Eye (tissue), 1 donor: ENCODE measurements at regions not wholly inside any gene's neighbourhood (a gene's known extent, or its start where the extent isn't known, plus 50 kb on each side); places are given as distances from the start of the nearest gene placed in this dataset.

Experiments used
- DNase-seq: peaks from one replicate; pipeline ENCODE4 v3.0.0-alpha.2; 2015

DNA sequence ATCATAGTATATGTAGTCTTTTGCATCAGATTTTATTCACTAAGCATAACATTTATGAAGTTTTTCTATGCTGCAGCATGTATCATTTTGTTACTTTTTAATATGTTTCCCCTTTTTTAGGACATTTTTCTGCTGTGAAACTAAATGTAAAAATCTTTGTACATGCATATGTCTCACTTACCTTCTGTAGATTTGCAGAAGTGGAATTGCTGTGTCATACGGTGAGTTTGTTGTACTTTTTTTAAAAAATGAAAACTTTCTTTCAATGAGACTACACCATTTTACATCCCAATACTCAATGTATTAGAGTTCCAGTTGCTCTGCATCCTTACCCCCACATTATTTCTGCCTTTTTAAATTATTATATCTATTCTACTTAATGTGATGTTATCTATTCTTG is 868.9 kb downstream of the PDHA2 start:
- DNase-seq, result no peak

- no peak for DNase-seq
Observed at GRCh38 chr4:96713271-96713850, 873.5 kb downstream of the PDHA2 start.

DNA sequence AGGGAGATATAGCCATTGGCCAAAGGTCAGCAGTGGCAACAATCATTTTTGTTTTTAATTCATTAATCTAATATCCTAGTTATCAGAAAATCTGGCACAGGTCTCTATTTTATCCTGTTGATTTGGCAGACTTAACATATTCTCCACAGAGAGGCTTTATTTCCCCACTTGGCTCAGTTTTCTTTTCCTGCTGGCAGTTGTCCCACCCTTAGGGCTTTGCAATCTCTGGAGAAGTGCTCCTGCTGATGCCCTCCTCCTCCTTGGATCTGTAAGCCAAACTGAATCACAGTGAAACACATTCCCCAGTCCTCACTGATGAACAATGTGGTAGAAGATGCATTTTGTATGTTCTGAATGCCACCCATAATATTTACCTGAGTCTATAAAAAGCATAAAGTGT is 889.7 kb downstream of the PDHA2 start:
- no peak for DNase-seq

DNA sequence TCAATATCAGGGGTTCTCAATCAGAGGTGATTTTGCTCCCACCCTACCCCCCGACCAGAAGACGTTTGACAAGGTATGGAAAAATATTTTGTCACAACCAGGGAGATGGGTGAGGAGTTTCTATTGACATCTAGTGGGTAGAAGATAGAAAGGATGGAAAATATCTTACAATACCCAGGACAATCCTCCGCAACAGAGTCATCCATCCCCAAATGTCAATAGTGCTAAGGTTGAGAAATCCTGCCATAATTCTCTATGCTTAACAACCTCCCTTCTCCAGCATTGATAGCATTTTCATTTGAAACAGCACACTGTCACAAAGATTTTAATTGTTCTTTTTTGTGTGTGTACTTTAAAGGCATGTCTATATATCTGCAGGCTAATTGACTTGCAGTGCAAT is 890.5 kb downstream of the PDHA2 start:
- DNase-seq, result no peak

DNA sequence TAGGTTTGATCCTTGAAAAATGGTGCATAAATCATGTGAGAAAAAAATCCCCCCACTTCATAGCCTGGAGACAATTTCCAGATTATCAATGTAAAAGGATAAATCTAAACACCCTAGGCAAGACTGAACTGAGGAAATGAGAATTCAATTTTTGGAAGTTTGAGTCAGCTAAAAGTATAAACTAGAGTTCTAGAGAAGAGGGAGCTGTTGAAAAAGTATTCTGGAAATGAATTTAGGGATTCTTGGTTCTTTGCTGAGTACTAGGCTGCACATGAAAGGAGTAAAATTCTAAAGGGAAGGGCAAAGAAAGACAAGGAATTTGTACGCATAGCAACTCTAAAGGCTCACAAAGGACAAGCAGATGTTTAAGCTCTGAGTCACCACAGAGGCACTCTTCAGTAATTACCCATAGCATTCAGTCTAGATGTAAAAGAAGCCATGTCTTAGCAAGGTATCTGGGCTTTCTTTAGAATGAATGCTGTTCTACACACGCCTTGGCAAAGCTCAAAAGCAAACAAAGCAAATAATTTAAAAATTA is 896.5 kb downstream of the PDHA2 start:
- DNase-seq, result peak; percentile 14

DNA sequence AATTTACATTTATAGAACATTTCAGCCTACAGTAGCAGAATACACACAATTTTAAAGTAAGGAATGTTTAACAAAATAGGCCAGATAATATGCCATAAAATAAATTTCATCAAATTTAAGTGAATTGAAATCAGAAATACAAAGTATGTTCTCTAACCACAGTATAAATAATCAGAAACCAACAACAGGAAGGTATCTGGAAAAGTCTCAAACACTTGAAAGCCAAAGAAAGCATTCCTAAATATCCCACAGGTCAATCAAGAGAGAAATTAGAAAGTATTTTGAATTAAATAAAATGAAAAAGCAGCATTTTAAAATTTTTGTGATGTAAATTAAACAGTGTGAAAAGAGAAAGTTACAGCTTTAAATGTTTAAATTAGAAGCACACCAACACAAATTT is 899.2 kb downstream of the PDHA2 start:
- DNase-seq, result no peak

DNA sequence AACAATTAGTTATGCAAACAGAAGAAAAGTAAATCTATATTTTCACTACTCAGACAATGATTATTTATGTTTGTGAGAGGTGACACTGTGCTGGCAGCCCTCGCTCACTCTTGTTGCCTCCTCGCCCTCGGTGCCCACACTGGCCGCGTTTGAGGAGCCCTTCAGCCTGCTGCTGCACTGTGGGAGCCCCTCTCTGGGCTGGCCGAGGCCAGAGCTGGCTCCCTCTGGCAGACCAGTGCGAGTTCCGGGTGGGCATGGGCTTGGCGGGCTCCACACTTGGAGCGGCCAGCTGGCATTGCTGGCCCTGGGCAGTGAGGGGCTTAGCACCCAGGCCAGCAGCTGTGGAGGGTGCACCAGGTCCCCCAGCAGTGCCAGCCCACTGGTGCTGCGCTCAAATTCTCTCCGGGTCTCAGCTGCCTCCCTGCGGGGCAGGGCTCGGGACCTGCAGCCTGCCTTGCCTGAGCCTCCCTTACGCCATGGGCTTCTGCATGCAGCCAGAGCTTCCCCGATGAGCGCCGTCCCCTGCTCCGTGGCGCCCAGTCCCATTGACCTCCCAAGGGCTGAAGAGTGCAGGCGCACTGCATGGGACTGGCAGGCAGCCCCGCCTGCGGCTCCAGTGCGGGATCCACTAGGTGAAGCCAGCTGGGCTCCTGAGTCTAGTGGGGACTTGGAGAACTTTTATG is 902.6 kb downstream of the PDHA2 start:
- DNase-seq, result no peak

DNA sequence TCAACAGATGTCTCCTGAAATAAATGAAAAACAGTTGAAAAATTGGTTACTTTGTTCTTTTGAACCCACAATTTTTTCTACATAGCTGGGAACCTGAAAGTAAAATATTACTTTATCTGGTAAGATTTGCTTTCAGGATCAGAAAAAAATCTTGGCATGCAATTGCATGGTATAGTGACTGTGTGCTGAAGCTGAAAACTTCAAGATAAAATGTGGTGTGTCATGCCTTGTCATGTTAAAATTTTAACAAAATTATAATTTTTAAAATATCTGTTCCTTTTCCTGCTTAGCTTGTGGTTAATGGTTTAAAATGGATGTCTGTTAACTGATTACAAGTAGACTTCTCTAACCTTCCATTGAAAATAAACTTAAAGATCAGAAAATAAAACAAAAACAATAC is 904.8 kb downstream of the PDHA2 start:
- DNase-seq, result no peak

DNA sequence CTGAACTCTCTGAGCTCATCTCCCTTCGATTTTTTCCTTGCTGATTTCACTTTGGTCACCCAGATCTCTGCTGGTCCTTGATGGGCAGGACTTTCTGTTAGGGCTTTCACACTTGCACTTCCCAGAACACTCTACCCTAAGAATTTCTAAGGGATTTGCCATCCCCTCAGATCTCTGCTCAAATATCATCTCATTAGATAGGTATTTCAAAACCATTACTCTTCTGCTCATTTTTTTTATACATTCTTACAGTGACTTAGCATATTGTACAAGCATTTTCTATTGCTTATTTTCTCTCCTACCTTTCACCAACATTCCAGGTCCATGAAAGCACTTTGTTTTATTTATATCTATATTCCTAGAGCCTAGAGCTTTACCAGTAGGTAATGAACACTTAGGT is 913.3 kb downstream of the PDHA2 start:
- DNase-seq, result no peak

GRCh38 chr4:96755569-96756484 is 915.9 kb downstream of the PDHA2 start:
- DNase-seq, result no peak

GRCh38 chr4:96756584-96756983 is 916.7 kb downstream of the PDHA2 start:
- no peak for DNase-seq

DNA sequence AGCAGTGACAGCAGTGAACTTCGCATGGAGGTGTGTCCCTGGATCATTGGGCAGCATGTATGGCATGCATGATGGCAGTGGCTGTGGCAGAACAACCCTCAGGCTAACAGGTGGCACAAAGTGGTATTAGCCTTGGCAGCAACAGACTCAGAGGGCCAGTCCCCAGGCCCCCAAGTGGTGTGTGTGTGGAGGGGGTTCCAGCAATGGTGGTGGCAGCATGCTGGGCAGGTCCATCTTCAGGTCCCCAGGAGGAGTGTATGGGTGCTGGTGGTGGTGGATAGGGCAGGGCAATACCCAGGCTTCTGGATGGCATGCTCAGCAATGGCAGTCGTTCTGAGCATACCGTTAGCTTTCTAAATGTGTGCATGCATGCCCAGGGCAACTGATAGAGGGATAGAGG is 923.7 kb downstream of the PDHA2 start:
- DNase-seq, result no peak

DNA sequence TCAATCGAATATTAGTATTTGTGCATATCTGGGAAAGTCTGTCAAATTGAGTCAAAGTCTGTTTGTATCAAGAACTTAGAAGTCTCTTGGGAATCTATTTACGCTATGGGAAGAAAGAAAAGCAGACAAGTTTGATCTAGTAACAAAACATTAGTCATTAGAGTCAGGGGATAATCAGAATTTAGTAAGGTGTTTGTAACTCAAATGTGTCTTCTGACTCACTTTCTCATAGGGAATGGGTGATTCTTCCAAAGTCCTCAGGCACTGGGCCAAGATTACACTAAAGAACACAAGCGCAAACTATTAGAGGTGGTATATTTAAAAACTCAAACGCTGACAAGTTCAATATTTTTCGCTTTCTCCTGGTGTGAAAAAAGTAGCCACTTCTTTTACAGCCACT is 926.5 kb downstream of the PDHA2 start:
- no peak for DNase-seq

DNA sequence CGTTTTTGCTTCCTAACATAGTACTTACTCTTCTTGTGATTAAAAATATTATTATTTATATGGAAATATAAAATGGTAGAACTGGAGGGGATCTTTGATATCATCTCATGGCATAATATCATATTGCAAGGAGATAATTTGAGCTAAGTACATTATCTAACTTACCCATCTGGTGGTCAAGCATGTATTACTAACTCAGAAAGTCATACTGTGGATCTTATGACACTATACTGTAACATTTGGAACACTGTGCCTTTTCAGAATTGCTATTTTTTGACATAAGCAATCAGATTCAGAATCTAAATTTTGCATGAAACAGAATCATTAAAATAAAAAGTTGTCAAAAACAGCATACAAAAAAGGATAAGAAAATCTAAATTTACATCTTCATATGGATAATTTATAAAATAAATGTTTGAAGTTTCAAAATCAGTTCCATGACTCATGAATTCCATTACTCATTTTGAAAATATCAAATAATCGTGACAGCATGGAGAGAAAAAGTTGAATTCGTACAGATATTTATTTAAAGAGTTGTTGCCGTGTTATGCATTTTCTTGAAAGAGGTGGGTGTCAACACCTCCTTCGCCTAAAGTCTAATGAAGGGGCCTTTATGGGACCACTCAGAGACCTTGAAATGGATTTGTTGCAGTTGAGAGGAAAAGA is 928.1 kb downstream of the PDHA2 start:
- DNase-seq, result no peak

DNA sequence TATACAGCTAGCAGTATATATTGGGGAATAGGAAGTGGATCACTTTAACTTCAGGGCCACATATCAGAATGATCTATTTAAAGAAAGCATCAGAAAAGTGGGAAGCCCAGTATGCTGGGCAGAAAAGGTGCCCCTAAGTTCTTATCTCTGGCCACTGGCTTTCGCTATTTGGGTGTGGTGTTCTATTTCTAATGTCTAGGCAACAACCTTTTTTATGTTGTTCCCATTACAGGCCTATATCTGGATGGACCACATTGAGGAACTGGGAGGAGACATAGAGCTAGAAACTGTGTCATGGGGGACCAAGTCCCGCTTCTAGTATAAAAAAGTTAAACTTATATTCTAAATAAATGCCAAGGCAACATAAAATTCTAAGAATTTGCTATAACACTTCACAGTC is 935.6 kb downstream of the PDHA2 start:
- DNase-seq, result no peak

- peak; percentile 27 for DNase-seq
Observed at GRCh38 chr4:96776920-96777527, 937.1 kb downstream of the PDHA2 start.

GRCh38 chr4:96784336-96784735 is 944.4 kb downstream of the PDHA2 start:
- no peak for DNase-seq

GRCh38 chr4:96786306-96786705 is 946.4 kb downstream of the PDHA2 start:
- no peak for DNase-seq

- no peak for DNase-seq
Observed at GRCh38 chr4:96787766-96788165, 947.9 kb downstream of the PDHA2 start.

- no peak for DNase-seq
Observed at GRCh38 chr4:96809563-96809962, 969.7 kb downstream of the PDHA2 start.

GRCh38 chr4:96827086-96827485 is 987.2 kb downstream of the PDHA2 start:
- DNase-seq, result peak; percentile 18

- no peak for DNase-seq
Observed at GRCh38 chr4:96833831-96834230, 993.9 kb downstream of the PDHA2 start.

- DNase-seq, result no peak
Observed at GRCh38 chr4:96835991-96836390, 996.1 kb downstream of the PDHA2 start.
